GM21723 (cell line): ENCODE measurements at regions not wholly inside any gene's neighbourhood (a gene's known extent, or its start where the extent isn't known, plus 50 kb on each side); places are given as distances from the start of the nearest gene placed in this dataset.
"Not testable (repeated sequence)": the region's sequence is repeated elsewhere in the genome, so short reads cannot be mapped to it uniquely, and the experiment has no call there.

Source experiments
- ATAC-seq: cut with Tn5 transposase; IDR thresholded peaks from one replicate; pipeline ENCODE4 v1.9.1; 2021; ENCODE audit warnings: mild to moderate bottlenecking, moderate library complexity; ENCODE audit not compliant: unreplicated experiment

DNA sequence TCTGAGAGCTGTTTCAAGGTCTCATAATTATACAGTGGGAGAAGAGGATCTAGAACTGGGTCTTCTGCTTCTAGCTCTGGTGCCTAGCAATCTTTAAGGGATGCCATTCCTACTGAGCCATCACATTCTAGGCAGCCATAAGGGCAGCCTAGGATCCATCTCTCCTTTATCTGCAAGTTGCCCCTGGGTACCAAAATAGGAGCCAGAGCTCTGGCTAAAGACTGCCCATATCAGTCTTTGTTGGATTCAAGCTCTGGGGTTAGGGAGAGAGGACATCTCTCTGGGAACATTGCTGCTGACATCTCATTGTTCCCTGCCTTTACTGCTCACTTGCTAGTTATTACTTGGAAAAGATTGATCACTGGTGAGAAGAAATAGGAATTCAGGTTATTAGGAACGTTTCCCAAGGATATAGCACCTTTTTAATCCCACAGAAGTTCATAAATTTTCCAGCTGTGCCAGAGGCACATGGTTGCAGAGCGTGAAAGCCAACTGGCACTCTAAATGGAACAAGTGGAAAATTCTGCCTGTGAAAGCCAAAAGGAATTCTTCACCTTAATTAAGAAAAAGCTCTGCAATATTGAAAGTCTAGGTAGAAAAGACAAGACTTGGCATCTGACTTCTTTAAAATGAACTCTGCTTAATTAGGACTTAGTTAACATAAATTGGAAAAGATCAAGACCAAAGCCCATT lies 102.2 kb downstream of the CDC42EP3 start:
- ATAC-seq: no peak

- ATAC-seq: no peak
Observed at GRCh38 chr2:37569986-37570679, 101.3 kb downstream of the CDC42EP3 start.

GRCh38 chr2:37570773-37571586 lies 100.5 kb downstream of the CDC42EP3 start:
- peak; percentile 86 for ATAC-seq

DNA sequence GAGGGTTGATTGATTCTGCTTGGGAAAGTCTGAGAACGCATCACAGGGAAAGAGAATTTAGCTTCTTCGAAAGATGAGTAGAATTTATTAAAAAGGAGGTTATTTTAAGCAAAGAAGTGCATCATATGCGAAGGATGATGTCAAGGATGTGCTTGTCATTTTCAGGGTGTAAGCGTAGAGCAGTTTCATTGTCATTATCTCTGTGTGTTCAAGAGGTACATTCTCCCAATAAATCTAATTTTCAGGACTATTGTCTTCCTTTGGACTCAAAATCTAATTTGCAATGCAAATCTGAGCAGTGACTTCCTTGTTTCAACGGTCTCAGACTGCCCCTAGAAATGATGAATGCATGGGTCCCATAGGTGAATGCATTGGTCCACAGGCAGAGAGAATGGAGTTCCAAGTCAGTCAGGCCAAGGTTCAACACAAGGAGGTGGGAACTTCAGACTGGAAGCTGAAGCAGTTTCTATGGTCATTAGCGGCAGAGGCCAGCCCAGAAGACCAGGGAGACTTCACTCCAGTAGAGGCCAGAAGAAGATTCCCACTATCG lies 99.8 kb downstream of the CDC42EP3 start:
- ATAC-seq: no peak

- ATAC-seq: peak; percentile 60
Observed at GRCh38 chr2:37573451-37574388, 97.7 kb downstream of the CDC42EP3 start.

DNA sequence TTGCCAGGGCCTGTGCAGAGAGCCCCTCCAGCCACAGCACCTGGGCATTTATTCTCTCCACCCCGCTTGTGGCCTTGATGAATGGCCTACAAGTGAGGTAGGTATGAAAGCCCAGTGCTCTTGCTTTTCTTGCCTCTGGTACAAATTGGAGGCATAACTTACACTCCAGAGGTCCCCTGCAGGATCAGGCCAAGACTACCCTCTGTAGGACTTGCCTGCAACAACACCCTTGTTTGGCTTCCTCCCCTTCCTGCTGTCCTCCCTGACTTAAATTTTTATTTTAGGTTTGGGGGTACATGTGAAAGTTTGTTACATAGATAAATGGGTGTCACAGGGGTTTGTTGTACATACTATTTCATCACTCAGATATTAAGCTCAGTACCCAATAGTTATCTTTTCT lies 95.7 kb downstream of the CDC42EP3 start:
- no peak for ATAC-seq

- not testable (repeated sequence) for ATAC-seq
Observed at GRCh38 chr2:37576194-37576593, 95.2 kb downstream of the CDC42EP3 start.

DNA sequence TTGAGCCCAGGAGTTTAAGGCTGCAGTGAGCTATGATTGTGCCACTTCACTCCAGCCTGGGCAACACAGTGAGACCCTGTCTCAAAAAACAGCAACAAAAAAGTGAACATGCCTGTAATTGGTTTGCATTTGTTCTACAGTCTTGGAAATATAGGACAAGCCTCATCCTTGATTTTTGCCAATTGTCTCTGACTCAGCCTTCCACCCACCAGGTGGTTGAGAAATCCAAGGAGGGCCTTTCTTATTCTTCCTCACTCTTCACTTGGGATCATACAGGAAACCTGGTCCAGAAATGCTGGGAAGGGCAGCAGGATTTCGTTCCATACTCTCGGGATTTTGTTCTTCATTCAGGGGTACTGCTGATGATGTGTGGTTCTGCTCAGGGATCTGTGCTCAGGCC lies 94.6 kb downstream of the CDC42EP3 start:
- ATAC-seq: no peak

DNA sequence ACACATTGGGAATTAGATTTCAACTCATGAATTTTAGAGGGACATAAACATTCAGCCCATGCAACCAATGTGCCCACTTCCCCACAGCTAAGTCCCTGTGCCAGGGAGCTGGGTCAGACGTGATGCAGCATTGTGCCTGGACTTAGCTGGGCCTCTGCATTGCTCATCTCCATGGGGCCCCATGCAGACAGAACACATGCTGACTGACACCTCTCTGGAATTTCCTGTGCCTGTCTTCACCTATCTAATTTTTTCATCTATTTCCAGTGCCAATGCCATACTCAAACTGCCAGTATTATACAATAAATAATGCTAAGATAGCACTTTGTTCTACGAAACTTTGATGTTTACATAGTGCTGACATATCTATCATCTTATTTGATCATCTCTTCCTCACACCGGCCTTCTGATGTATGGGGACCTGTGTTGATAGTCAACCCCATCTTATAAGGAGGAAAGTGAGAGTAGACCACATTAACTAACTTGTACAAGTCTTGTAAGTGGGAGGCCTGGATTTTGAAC lies 92.2 kb downstream of the CDC42EP3 start:
- no peak for ATAC-seq

DNA sequence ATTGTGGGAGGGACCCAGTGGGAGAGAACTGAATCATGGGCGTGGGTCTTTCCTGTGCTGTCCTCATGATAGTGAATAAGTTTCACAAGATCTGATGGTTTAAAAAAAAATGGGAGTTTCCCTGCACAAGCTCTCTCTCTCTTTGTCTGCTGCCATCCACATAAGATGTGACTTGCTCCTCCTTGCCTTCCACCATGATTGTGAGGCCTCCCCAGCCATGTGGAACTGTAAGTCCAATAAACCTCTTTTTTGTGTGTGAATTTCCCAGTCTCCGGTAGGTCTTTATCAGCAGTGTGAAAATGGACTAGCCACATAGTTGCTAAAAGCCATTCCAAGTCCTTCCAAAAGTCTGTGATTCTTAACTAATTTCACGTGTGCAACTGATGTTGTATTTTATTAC lies 91.5 kb downstream of the CDC42EP3 start:
- not testable (repeated sequence) for ATAC-seq

DNA sequence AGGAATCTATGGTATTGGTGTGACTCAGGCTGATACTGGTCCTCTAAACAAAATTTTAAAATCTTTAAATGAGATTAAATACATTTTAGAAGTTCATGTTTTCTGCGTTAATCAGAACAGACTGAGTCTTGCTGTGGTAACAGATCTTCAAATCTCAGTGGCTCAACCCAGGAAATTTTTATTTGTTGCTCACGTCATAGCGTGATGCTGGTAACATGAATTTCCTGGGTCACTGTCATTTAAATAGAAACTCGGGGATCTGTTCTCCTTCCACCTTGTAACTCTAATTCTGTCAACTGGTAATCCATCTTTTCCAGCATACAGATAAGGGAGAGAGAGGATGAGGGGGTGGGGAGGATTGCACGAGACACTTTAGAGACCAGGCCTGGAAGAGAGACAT lies 90.0 kb downstream of the CDC42EP3 start:
- ATAC-seq: no peak

GRCh38 chr2:37582481-37583220 lies 88.8 kb downstream of the CDC42EP3 start:
- no peak for ATAC-seq

DNA sequence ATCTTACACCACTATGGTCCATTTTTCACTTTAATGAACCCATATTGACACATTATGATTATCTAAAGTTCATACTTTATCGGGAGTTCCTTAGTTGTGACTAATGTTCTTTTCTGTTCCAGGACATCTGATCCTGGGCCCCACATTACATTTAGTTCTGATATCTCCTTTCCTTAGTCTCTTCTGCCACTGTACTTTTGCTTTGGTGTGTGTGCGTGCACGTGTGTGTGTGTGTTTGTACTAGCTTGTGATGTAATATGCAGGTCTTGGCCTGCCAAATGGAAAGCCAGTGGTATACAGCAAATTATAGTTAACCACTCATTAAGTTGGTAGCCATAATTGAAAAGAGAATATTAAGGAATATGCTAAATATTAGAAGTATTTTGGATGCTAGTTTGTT lies 88.0 kb downstream of the CDC42EP3 start:
- no peak for ATAC-seq

DNA sequence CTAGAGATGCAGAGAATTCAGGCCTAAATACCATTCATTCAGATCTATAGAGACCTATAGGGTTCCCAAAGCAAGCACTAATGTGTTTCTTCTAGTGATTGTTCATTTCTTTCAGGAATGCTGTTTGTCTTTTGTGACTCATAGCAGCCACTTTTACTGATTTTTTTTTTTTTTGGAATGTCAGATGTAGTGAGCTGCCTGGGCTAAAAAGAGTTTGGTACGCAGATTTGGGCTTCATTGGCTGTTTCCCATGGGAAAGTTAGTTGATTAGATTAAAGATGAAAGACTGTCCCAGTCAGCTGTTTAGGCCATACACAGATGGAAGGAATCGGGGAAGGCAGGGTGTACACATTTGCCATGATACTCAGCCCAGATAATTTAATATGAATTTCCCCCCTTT lies 87.6 kb downstream of the CDC42EP3 start:
- no peak for ATAC-seq

DNA sequence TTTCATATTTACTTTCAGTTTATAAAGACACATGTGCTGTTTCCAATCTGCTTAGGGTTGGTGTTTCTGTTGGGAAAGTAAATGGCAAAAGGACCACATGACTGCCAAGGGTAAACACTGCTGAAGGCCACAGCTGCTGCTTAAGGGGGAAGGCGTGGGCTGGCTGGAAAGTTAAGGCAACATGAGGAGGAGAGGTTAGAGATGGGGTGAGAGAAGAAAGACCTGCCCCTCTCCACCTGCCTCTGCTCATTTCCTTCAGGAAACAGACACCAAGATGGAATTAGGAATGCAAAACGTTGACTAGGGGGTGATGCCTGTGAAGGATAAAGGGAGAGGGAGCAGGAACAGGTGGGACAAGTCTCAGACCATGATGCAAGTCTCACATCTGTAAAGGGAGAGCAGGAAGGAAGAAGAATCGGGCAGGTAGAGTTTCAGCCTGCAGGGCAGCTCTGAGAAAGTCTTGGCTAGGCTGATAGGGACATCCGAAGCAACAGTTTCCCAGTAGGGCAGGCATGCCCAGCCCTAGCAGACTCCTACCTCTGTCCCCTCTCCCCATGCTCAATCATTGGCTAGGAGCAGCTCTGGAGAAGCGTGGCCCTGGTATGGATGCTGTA lies 86.0 kb downstream of the CDC42EP3 start:
- peak; percentile 38 for ATAC-seq

- no peak for ATAC-seq
Observed at GRCh38 chr2:37585982-37586621, 85.3 kb downstream of the CDC42EP3 start.

DNA sequence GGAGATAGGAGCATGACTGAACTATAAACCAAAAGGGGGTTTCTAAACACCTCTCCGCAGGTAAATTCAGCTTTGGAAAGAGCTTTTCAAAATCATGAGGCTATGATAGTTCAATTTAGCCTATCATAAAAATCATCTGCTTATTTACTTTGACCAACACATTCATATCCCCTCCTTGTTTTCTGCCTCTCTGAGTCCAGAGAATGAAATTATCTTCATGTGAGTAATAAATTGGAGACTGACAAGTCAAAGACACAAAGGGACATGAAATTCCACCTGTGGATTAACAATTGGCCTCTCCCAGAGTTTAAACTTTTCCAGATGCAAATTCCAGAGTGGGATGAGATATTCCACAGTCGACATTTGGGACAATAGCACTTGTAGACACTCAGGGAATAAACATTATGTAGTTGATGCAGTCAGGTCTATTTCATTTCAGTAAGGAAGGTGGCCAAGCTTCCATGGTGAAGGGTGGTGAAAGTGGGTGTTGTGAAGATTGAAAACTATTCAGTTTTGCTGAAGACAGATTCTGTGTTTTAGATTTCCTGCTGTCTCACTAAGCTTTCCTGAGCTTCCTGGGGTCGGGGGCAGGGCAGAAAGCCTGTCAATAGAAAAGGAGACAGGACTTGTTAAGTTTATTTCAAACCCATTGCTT lies 84.7 kb downstream of the CDC42EP3 start:
- ATAC-seq: no peak

GRCh38 chr2:37587817-37588216 lies 83.6 kb downstream of the CDC42EP3 start:
- ATAC-seq: no peak
